T-cell (primary cell): ENCODE measurements at regions not wholly inside any gene's neighbourhood (a gene's known extent, or its start where the extent isn't known, plus 50 kb on each side); places are given as distances from the start of the nearest gene placed in this dataset.
"Not testable (repeated sequence)": the region's sequence is repeated elsewhere in the genome, so short reads cannot be mapped to it uniquely, and the experiment has no call there.

ENCODE experiments used
- ATAC-seq, 4 experiments: fragments of 200-7000 bp in 3 of 4; fragments of 150-1000 bp in 1 of 4; cut with Tn5 transposase; replicated peaks in 1 of 4; 1 replicate in 3 of 4; 2 replicates in 1 of 4; pipeline ENCODE4 v1.10.0; 2021; ENCODE audit warnings: moderate library complexity in 3 of 4, mild to moderate bottlenecking in 2 of 4, moderate number of reproducible peaks in 1 of 4
- CTCF ChIA-PET, 2 donors: fragments of 300-600 bp; sonication (Branson Sonifier 250); formaldehyde crosslinking; loops; one replicate each; lab custom pipeline; 2022; ENCODE audit warnings: antibody characterized with exemption in 2 of 2; lab: Charles Lee
- POLR2A ChIA-PET, 2 donors: fragments of 300-600 bp; sonication (Branson Sonifier 250); formaldehyde crosslinking; loops; one replicate each; lab custom pipeline; 2022; ENCODE audit warnings: antibody characterized with exemption in 2 of 2; lab: Charles Lee
- DNase-seq, 35 experiments: peaks; one replicate each; pipeline versions ENCODE4 v3.0.0 to v3.0.0-alpha.2; 2013 to 2023
- H3K27ac ChIP-seq: one replicate; pipeline ENCODE4 v1.5.1; 2013; ENCODE audit warnings: low read length
- H3K27me3 ChIP-seq, 2 experiments: replicated peaks in 1 of 2; 1 replicate in 1 of 2; 2 replicates in 1 of 2; pipeline versions ENCODE4 v1.6.1 to v1.7.0; 2013; ENCODE audit warnings: low read length in 1 of 2, mixed read lengths in 1 of 2; ENCODE audit not compliant: control insufficient read depth in 2 of 2, insufficient read depth in 2 of 2; ENCODE audit errors: extremely low read depth in 1 of 2
- H3K36me3 ChIP-seq, 2 donors: 1 replicate in 1 of 2; 2 replicates in 1 of 2; pipeline versions ENCODE4 v1.6.1 to v1.7.0; 2013; ENCODE audit warnings: low read length in 1 of 2; ENCODE audit not compliant: control insufficient read depth in 2 of 2, insufficient read depth in 1 of 2; ENCODE audit errors: extremely low read depth in 1 of 2
- H3K4me1 ChIP-seq, 2 experiments: 1 replicate in 1 of 2; 2 replicates in 1 of 2; pipeline versions ENCODE4 v1.6.1 to v1.7.0; 2013; ENCODE audit warnings: low read length in 2 of 2, mixed read lengths in 1 of 2; ENCODE audit not compliant: insufficient read depth in 2 of 2, control insufficient read depth in 1 of 2; ENCODE audit errors: extremely low read depth in 1 of 2
- H3K4me3 ChIP-seq, 2 donors: 1 replicate in 1 of 2; 2 replicates in 1 of 2; pipeline versions ENCODE4 v1.5.1 to v1.7.0; 2013; ENCODE audit warnings: mild to moderate bottlenecking in 2 of 2, low read length in 1 of 2, moderate library complexity in 1 of 2; ENCODE audit not compliant: control insufficient read depth in 1 of 2; ENCODE audit errors: extremely low read depth in 1 of 2
- H3K9me3 ChIP-seq: 2 replicates; pipeline ENCODE4 v1.7.0; 2013
- H3K27ac Mint-ChIP-seq, 2 donors: one replicate each; pipeline ENCODE4 v1.8.0; 2020 to 2021; ENCODE audit warnings: mild to moderate bottlenecking in 2 of 2, mixed read lengths in 2 of 2
- H3K27me3 Mint-ChIP-seq, 2 donors: one replicate each; pipeline ENCODE4 v1.8.0; 2021 to 2022; ENCODE audit warnings: mixed read lengths in 2 of 2
- H3K36me3 Mint-ChIP-seq: one replicate; pipeline ENCODE4 v1.8.0; 2021; ENCODE audit warnings: mixed read lengths
- H3K4me1 Mint-ChIP-seq, 3 donors: one replicate each; pipeline ENCODE4 v1.8.0; 2020 to 2022; ENCODE audit warnings: mixed read lengths in 3 of 3, mild to moderate bottlenecking in 1 of 3
- H3K4me3 Mint-ChIP-seq, 3 donors: one replicate each; pipeline ENCODE4 v1.8.0; 2020 to 2022; ENCODE audit warnings: mild to moderate bottlenecking in 3 of 3, mixed read lengths in 3 of 3, moderate library complexity in 3 of 3
- H3K9me3 Mint-ChIP-seq, 3 donors: one replicate each; pipeline ENCODE4 v1.8.0; 2020 to 2022; ENCODE audit warnings: mixed read lengths in 3 of 3
- WGBS: methylation state at CpG from one replicate; pipeline ENCODE4 v1.1.5; 2013; ENCODE audit warnings: missing lambda C conversion rate; ENCODE audit not compliant: insufficient coverage; 5-methylcytosine and 5-hydroxymethylcytosine counted together

DNA sequence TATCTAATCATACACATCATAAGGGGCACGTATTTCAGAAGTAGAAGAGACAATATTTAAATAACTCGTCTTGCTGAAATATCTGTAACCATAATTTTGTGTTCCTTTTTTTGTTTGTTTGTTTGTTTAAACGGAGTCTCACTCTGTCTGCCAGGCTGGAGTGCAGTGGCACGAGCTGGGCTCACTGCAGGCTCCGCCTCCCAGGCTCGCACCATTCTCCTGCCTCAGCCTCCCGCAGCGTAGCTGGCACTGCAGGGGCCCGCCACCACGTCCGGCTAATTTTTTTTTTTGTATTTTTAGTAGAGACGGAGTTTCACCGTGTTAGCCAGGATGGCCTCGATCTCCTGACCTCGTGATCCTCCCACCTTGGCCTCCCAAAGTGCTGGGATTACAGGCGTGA lies 248.9 kb downstream of the KCNJ3 start:
- not testable (repeated sequence) for H3K4me1 Mint-ChIP-seq, H3K36me3 ChIP-seq
- 88% methylated on average over 4 of the region's 16 CpGs for WGBS

DNA sequence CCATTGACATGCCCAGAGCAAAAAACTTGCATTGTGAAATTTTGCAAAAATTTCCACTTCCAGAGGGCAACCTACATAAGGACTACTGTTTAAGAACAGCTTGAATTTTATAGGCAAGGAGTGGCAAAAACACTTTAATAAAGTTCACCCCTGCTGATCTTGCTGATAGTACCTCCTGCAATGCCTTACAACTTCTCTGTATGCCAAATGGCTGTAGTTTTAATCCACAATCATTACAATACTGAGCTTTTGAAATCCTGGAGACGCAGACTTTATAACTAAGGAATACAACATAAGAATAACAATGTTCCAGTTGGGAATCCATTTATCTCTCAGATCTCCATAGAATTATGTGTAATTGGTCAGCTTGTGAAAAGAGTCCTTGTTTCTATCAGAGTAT lies 247.5 kb downstream of the KCNJ3 start:
- no peak overlapping the region for H3K4me3 ChIP-seq
- H3K36me3 ChIP-seq: no peaks in the 10 kb centered on the region
- H3K9me3 ChIP-seq: no peaks in the 10 kb centered on the region
- no peaks in the 10 kb centered on the region for H3K4me1 ChIP-seq
- no peaks in the 10 kb centered on the region for H3K27me3 Mint-ChIP-seq
- no CpG with 5 or more reads among the region's 1 CpG for WGBS
- DNase-seq: no peak
- no peak for ATAC-seq
- no peak overlapping the region for H3K4me3 Mint-ChIP-seq
- CTCF ChIA-PET: no interaction called here
- no peaks in the 10 kb centered on the region for H3K4me1 Mint-ChIP-seq
- POLR2A ChIA-PET: no interaction called here
- H3K9me3 Mint-ChIP-seq: peaks cover 0 to 2% (median 0%) of the 10 kb centered on the region in 3 donors
- H3K27ac ChIP-seq: no peak overlapping the region
- H3K36me3 Mint-ChIP-seq: no peaks in the 10 kb centered on the region
- H3K27ac Mint-ChIP-seq: no peak overlapping the region
- H3K27me3 ChIP-seq: no peaks in the 10 kb centered on the region

More for the DNA sequence above, 248.9 kb downstream of the KCNJ3 start:
- H3K27ac ChIP-seq, DNase-seq, H3K9me3 ChIP-seq, H3K36me3 Mint-ChIP-seq, CTCF ChIA-PET, H3K27me3 Mint-ChIP-seq, H3K27me3 ChIP-seq, POLR2A ChIA-PET, H3K4me3 ChIP-seq, H3K4me1 ChIP-seq, H3K27ac Mint-ChIP-seq, ATAC-seq, H3K4me3 Mint-ChIP-seq, H3K9me3 Mint-ChIP-seq: not testable (repeated sequence)

DNA sequence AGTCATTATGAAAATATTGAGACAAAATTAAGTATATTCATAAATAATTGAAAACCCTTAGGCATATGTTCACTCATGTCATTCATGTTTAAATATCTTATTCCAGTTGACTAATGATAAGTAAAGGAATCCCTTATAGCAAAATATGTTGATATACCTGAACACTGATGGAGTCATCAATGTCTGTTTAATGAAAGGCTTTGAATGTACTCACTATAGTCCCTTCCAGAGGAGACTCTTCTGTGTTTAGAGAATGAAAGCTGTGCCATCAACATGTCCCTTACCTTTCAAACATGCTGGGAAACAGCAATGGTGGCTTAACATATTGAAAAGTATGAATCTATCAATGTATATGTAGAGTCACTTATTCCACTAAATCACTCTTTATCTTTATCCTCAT lies 242.9 kb downstream of the KCNJ3 start:
- Histone ChIP-seq H3K36me3 (no peaks in the 10 kb centered on the region), H3K9me3 (no peaks in the 10 kb centered on the region), H3K27ac (no peak overlapping the region), H3K4me3 (no peak overlapping the region), H3K4me1 (no peaks in the 10 kb centered on the region), H3K27me3 (no peaks in the 10 kb centered on the region)
- Mint-ChIP-seq H3K27me3 (no peaks in the 10 kb centered on the region), H3K4me1 (no peaks in the 10 kb centered on the region), H3K4me3 (no peak overlapping the region), H3K9me3 (peaks cover 0 to 5% (median 0%) of the 10 kb centered on the region in 3 donors), H3K27ac (no peak overlapping the region), H3K36me3 (no peaks in the 10 kb centered on the region)
- ChIA-PET CTCF (interaction anchor here in 1 of 2 donors (0.5 kb wide), 1 partner anchor 91 kb away, joined by 3 read pairs; no protein-coding TSS in a partner anchor), POLR2A (no interaction called here)
- no peak for DNase-seq
- ATAC-seq: no peak

DNA sequence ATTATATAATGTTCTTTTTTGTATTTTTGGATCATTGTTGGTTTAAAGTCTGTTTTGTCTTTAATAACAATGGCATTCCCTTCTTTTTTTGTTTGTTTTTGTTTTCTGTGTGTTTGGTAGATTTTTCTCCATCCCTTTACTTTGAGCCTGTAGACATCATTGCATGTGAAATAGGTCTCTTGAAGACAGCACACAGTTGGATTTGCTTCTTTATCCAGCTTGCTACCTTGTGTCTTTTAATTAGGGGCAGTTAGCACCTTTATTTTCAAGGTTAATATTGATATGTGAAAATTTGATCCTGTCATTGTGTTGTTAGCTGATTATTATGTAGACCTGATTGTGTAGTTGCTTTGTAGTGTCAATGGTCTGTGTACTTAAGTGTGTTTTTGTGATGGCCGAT lies 235.7 kb downstream of the KCNJ3 start:
- Histone ChIP-seq H3K36me3 (no peaks in the 10 kb centered on the region), H3K27me3 (no peaks in the 10 kb centered on the region), H3K4me3 (no peak overlapping the region), H3K4me1 (no peaks in the 10 kb centered on the region), H3K27ac (no peak overlapping the region), H3K9me3 (no peaks in the 10 kb centered on the region)
- DNase-seq: no peak
- Mint-ChIP-seq H3K4me3 (no peak overlapping the region), H3K9me3 (peaks cover 6 to 33% (median 11%) of the 10 kb centered on the region in 3 donors), H3K4me1 (no peaks in the 10 kb centered on the region), H3K27ac (no peak overlapping the region), H3K36me3 (no peaks in the 10 kb centered on the region), H3K27me3 (no peaks in the 10 kb centered on the region)
- CTCF ChIA-PET: no interaction called here
- POLR2A ChIA-PET: no interaction called here
- no peak for ATAC-seq
- WGBS: no CpG with 5 or more reads among the region's 1 CpG

DNA sequence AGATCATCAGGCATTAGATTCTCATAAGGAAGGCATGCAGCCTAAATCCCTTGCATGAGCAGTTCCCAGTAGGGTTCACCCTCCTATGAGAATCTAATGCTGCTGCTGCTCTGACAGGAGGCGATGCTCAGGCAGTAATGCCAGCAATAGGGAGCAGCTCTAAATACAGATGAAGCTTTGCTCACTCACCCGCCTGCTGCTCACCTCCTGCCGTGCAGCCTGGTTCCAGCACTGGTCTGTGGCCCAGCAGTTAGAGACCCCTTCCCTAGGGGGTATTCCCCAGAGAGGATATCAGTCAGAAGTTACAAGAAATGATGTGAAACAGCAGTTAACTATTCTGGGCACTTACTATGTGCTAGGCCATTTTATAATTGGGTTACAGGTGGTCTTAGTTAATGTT lies 226.0 kb downstream of the KCNJ3 start:
- Mint-ChIP-seq H3K4me3 (no peak overlapping the region), H3K36me3 (no peaks in the 10 kb centered on the region), H3K4me1 (no peaks in the 10 kb centered on the region), H3K27me3 (no peaks in the 10 kb centered on the region), H3K9me3 (peaks cover 0 to 4% (median 0%) of the 10 kb centered on the region in 3 donors), H3K27ac (no peak overlapping the region)
- Histone ChIP-seq H3K4me1 (no peaks in the 10 kb centered on the region), H3K9me3 (no peaks in the 10 kb centered on the region), H3K36me3 (no peaks in the 10 kb centered on the region), H3K4me3 (no peak overlapping the region), H3K27me3 (no peaks in the 10 kb centered on the region), H3K27ac (no peak overlapping the region)
- DNase-seq (no peak), ATAC-seq (no peak)
- ChIA-PET POLR2A (no interaction called here), CTCF (no interaction called here)
- 89% methylated on average over 2 of the region's 3 CpGs for WGBS

DNA sequence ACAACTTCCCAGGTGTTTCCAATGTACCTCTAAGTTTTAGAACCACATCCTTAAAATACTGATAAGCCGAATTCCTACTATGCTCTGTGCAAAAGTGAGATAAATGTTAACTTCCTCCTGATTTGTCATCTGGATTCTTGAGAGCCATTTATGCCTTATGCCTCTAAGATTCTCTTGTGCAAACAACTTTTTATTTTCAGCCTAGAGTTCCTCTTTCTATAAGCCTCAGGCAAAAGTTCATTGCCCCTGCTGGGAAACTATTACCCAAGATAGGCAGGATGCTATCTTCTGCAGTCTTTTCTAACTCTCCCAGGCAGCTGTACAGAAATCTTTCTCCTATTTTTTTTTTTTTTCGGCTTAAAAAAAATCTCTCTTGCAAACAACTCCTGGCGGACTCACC lies 216.1 kb downstream of the KCNJ3 start:
- WGBS: no CpG with 5 or more reads among the region's 3 CpGs
- Histone ChIP-seq H3K27ac (no peak overlapping the region), H3K27me3 (no peaks in the 10 kb centered on the region), H3K36me3 (no peaks in the 10 kb centered on the region), H3K4me1 (no peaks in the 10 kb centered on the region), H3K9me3 (no peaks in the 10 kb centered on the region), H3K4me3 (no peak overlapping the region)
- no peak for ATAC-seq
- no peaks in the 10 kb centered on the region for H3K4me1 Mint-ChIP-seq
- peaks cover 0 to 3% (median 0%) of the 10 kb centered on the region in 3 donors for H3K9me3 Mint-ChIP-seq
- ChIA-PET POLR2A (no interaction called here), CTCF (no interaction called here)
- no peak overlapping the region for H3K4me3 Mint-ChIP-seq
- no peaks in the 10 kb centered on the region for H3K36me3 Mint-ChIP-seq
- no peak for DNase-seq
- no peak overlapping the region for H3K27ac Mint-ChIP-seq
- no peaks in the 10 kb centered on the region for H3K27me3 Mint-ChIP-seq

DNA sequence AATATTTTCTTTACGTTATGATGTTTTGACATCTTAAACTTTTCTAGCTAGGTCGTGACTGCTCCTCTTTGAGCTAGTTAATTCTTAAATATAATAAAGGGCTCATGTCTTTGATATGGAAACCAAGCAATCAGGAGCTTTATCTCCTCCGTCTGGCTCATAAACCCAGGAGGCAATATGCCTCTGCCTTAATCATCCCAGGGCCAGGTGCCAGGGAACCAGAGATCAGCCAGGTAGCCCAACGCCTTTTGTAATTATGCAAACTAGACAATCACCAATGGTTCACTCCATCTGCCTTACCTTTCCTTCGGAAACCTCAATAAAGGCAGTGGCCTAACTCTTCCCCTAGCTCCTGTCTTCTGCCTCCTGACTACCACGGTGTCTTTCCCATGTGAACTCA lies 213.7 kb downstream of the KCNJ3 start:
- POLR2A ChIA-PET: no interaction called here
- H3K27me3 ChIP-seq: no peaks in the 10 kb centered on the region

More for the DNA sequence above, 213.7 kb downstream of the KCNJ3 start:
- Histone ChIP-seq H3K4me3 (no peak overlapping the region), H3K36me3 (no peaks in the 10 kb centered on the region), H3K4me1 (no peaks in the 10 kb centered on the region), H3K9me3 (no peaks in the 10 kb centered on the region), H3K27ac (no peak overlapping the region)
- Mint-ChIP-seq H3K27ac (no peak overlapping the region), H3K4me3 (no peak overlapping the region), H3K27me3 (no peaks in the 10 kb centered on the region), H3K4me1 (no peaks in the 10 kb centered on the region), H3K36me3 (no peaks in the 10 kb centered on the region), H3K9me3 (peaks cover 3 to 9% (median 3%) of the 10 kb centered on the region in 3 donors)
- CTCF ChIA-PET: interaction anchor here in 1 of 2 donors (0.6 kb wide), 1 partner anchor 1699 kb away, joined by 3 read pairs; no protein-coding TSS in a partner anchor
- 79% methylated on average over 3 of the region's 6 CpGs for WGBS
- DNase-seq (no peak), ATAC-seq (no peak)
